Kidney epithelial cell (primary cell): ENCODE measurements at regions not wholly inside any gene's neighbourhood (a gene's known extent, or its start where the extent isn't known, plus 50 kb on each side); places are given as distances from the start of the nearest gene placed in this dataset.
"Not testable (repeated sequence)": the region's sequence is repeated elsewhere in the genome, so short reads cannot be mapped to it uniquely, and the experiment has no call there.

Experiments
- DNase-seq: peaks from one replicate; pipeline ENCODE4 v3.0.0-alpha.2; 2010; ENCODE audit warnings: low read depth
- H3K27me3 ChIP-seq: 2 replicates; pipeline ENCODE4 v1.6.0; 2011; ENCODE audit warnings: low read length; ENCODE audit not compliant: control insufficient read depth, insufficient read depth
- H3K36me3 ChIP-seq: 2 replicates; pipeline ENCODE4 v1.5.1; 2011; ENCODE audit warnings: low read length; ENCODE audit not compliant: control insufficient read depth, insufficient read depth
- H3K4me3 ChIP-seq: 2 replicates; pipeline ENCODE4 v1.5.1; 2011; ENCODE audit warnings: low read depth, mild to moderate bottlenecking, control low read depth, low read length
- CTCF ChIP-seq: IDR thresholded peaks from 2 replicates; pipeline ENCODE4 v1.5.1; 2011; ENCODE audit warnings: mild to moderate bottlenecking, moderate library complexity, low read length, control low read depth, inconsistent platforms; ENCODE audit not compliant: insufficient read depth, poor library complexity, severe bottlenecking

- Histone ChIP-seq H3K36me3 (no peaks in the 10 kb centered on the region), H3K27me3 (no peaks in the 10 kb centered on the region), H3K4me3 (no peak overlapping the region)
- DNase-seq = no peak
- TF ChIP-seq CTCF = no peak
Measured at GRCh38 chr20:53656293-53657202, 62.9 kb upstream of the ZNF217 start.

- Histone ChIP-seq H3K4me3 (no peak overlapping the region), H3K27me3 (no peaks in the 10 kb centered on the region), H3K36me3 (no peaks in the 10 kb centered on the region)
- TF ChIP-seq CTCF = no peak
- no peak for DNase-seq
Measured at GRCh38 chr20:53655625-53656292, 62.1 kb upstream of the ZNF217 start.

GRCh38 chr20:53654932-53655624 is 61.4 kb upstream of the ZNF217 start:
- Histone ChIP-seq H3K36me3 (no peaks in the 10 kb centered on the region), H3K4me3 (no peak overlapping the region), H3K27me3 (no peaks in the 10 kb centered on the region)
- no peak for DNase-seq
- TF ChIP-seq CTCF = no peak

GRCh38 chr20:53654521-53654920 is 60.9 kb upstream of the ZNF217 start:
- not testable (repeated sequence) for H3K27me3 ChIP-seq, H3K4me3 ChIP-seq, DNase-seq, H3K36me3 ChIP-seq

GRCh38 chr20:53652859-53653517 is 59.3 kb upstream of the ZNF217 start:
- H3K27me3 ChIP-seq = no peaks in the 10 kb centered on the region
- no peak for TF ChIP-seq CTCF
- no peak for DNase-seq
- H3K36me3 ChIP-seq = no peaks in the 10 kb centered on the region
- H3K4me3 ChIP-seq = no peak overlapping the region
